ENCODE measurements at regions not wholly inside any gene's neighbourhood (a gene's known extent, or its start where the extent isn't known, plus 50 kb on each side); places are given as distances from the start of the nearest gene placed in this dataset.

DNA sequence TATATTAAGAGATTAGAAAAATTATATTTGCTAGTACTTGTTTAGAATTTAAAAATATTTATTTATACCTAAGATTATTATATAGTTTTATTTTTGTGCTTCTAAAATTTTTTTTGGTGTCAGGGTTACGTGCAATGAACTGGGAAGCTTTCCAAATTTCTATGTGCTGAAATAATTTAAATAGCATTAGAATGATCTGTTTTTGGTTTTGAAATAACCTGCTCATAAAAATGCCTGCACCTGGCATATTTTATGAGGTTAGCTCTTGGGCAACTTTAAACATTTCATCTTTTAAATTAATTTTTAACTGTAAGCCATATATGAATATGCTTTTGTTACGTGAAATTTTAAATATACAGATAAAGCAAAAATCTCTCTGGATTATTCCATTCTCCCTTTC is 482.5 kb downstream of the GLRX3 start:
- Histone ChIP-seq H3K27me3 (ENCODE audit: insufficient read depth, low read length) (0 out of 2 replicates have a peak, but pooled peaks cover 2% of the 10 kb centered on the region), H3F3A (ENCODE audit: insufficient read depth, low read length) (no peaks in the 10 kb centered on the region), H4K20me1 (ENCODE audit: insufficient read depth, low read length) (no peaks in the 10 kb centered on the region), H3K79me2 (ENCODE audit: insufficient read depth, low read length) (no peaks in the 10 kb centered on the region), H3K4me2 (ENCODE audit: low read length) (no peak overlapping the region), H3K9ac (ENCODE audit: low read length) (no peak overlapping the region), H3K27ac (ENCODE audit: low read depth, low read length, poor library complexity, severe bottlenecking) (no peak overlapping the region), H3K36me3 (ENCODE audit: insufficient read depth, low read length) (no peaks in the 10 kb centered on the region), H3K4me3 (ENCODE audit: low read depth, low read length, poor library complexity, severe bottlenecking) (no peak overlapping the region), H2AFZ (ENCODE audit: low read length) (no peak overlapping the region), H3K4me1 (ENCODE audit: insufficient read depth, low read length, severe bottlenecking) (no peaks in the 10 kb centered on the region), H3K9me3 (ENCODE audit: low read length) (no peaks in the 10 kb centered on the region), H3K9me2 (ENCODE audit: low read depth, low read length) (no peaks in the 10 kb centered on the region)
- TF ChIP-seq, protein P1, sequence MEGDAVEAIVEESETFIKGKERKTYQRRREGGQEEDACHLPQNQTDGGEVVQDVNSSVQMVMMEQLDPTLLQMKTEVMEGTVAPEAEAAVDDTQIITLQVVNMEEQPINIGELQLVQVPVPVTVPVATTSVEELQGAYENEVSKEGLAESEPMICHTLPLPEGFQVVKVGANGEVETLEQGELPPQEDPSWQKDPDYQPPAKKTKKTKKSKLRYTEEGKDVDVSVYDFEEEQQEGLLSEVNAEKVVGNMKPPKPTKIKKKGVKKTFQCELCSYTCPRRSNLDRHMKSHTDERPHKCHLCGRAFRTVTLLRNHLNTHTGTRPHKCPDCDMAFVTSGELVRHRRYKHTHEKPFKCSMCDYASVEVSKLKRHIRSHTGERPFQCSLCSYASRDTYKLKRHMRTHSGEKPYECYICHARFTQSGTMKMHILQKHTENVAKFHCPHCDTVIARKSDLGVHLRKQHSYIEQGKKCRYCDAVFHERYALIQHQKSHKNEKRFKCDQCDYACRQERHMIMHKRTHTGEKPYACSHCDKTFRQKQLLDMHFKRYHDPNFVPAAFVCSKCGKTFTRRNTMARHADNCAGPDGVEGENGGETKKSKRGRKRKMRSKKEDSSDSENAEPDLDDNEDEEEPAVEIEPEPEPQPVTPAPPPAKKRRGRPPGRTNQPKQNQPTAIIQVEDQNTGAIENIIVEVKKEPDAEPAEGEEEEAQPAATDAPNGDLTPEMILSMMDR (IDR thresholded peaks at IDR 0.05; ENCODE audit: low read length) = no peak
- no peak for TF ChIP-seq EZH2 (IDR thresholded peaks at IDR 0.05; ENCODE audit: borderline replicate concordance, low read length)

DNA sequence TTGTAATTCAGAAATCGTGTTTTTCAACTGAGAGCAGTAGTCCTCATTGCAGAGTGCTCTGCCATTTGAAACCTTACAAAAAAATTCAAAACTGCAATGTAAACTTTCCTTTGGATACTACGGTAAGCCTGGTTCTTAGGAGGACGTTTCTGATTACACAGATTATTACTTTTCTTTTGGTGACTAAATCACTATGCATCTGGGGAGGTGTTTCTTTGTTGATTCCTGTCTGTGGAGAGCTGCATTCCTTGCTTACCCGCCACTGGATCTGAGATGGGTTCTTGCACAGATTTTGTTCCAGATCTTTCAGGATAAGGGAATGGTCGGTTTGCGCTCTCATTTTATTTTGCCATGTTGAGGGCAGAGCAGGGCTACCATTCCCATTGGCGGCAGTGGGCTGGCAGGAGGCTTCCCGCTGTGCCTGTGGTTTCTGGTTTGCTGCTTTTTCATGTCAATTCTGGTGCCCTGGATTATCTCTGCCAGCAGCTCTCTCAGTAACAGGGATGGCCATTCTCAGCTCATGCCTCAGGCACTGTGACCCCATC is 485.1 kb downstream of the GLRX3 start:
- H3K36me3 ChIP-seq (ENCODE audit: insufficient read depth, low read length) = no peaks in the 10 kb centered on the region
- no peak overlapping the region for H3K4me2 ChIP-seq (ENCODE audit: low read length)
- H3F3A ChIP-seq (ENCODE audit: insufficient read depth, low read length) = no peaks in the 10 kb centered on the region
- no peaks in the 10 kb centered on the region for H3K9me3 ChIP-seq (ENCODE audit: low read length)
- TF ChIP-seq, protein P1 (IDR thresholded peaks at IDR 0.05; ENCODE audit: low read length) = no peak
- no peaks in the 10 kb centered on the region for H3K4me1 ChIP-seq (ENCODE audit: insufficient read depth, low read length, severe bottlenecking)
- H3K27me3 ChIP-seq (ENCODE audit: insufficient read depth, low read length) = no peaks in the 10 kb centered on the region
- no peak overlapping the region for H3K9ac ChIP-seq (ENCODE audit: low read length)
- H3K79me2 ChIP-seq (ENCODE audit: insufficient read depth, low read length) = no peaks in the 10 kb centered on the region
- no peak overlapping the region for H3K27ac ChIP-seq (ENCODE audit: low read depth, low read length, poor library complexity, severe bottlenecking)
- H2AFZ ChIP-seq (ENCODE audit: low read length) = no peak overlapping the region
- H3K4me3 ChIP-seq (ENCODE audit: low read depth, low read length, poor library complexity, severe bottlenecking) = no peak overlapping the region
- H3K9me2 ChIP-seq (ENCODE audit: low read depth, low read length) = no peaks in the 10 kb centered on the region
- no peaks in the 10 kb centered on the region for H4K20me1 ChIP-seq (ENCODE audit: insufficient read depth, low read length)

GRCh38 chr10:130623680-130624267 is 487.6 kb downstream of the GLRX3 start:
- TF ChIP-seq EZH2 (IDR thresholded peaks at IDR 0.05; ENCODE audit: borderline replicate concordance, low read length) = no peak
- TF ChIP-seq, protein P1 (IDR thresholded peaks at IDR 0.05; ENCODE audit: low read length) = no peak
- no peaks in the 10 kb centered on the region for H3K27me3 ChIP-seq (ENCODE audit: insufficient read depth, low read length)
- no peak overlapping the region for H3K9ac ChIP-seq (ENCODE audit: low read length)
- no peaks in the 10 kb centered on the region for H3K9me2 ChIP-seq (ENCODE audit: low read depth, low read length)
- no peaks in the 10 kb centered on the region for H3K9me3 ChIP-seq (ENCODE audit: low read length)
- H3F3A ChIP-seq (ENCODE audit: insufficient read depth, low read length) = no peaks in the 10 kb centered on the region
- H3K4me1 ChIP-seq (ENCODE audit: insufficient read depth, low read length, severe bottlenecking) = no peaks in the 10 kb centered on the region
- H3K27ac ChIP-seq (ENCODE audit: low read depth, low read length, poor library complexity, severe bottlenecking) = no peak overlapping the region
- no peaks in the 10 kb centered on the region for H3K36me3 ChIP-seq (ENCODE audit: insufficient read depth, low read length)
- no peaks in the 10 kb centered on the region for H3K79me2 ChIP-seq (ENCODE audit: insufficient read depth, low read length)
- H2AFZ ChIP-seq (ENCODE audit: low read length) = no peak overlapping the region
- no peaks in the 10 kb centered on the region for H4K20me1 ChIP-seq (ENCODE audit: insufficient read depth, low read length)
- no peak overlapping the region for H3K4me2 ChIP-seq (ENCODE audit: low read length)
- no peak overlapping the region for H3K4me3 ChIP-seq (ENCODE audit: low read depth, low read length, poor library complexity, severe bottlenecking)
